NCI-H2107 treated with DMSO at 0.1 percent for 48 hours (cell line): ENCODE measurements at regions not wholly inside any gene's neighbourhood (a gene's known extent, or its start where the extent isn't known, plus 50 kb on each side); places are given as distances from the start of the nearest gene placed in this dataset.

ENCODE experiments used
- DNase-seq: peaks from one replicate; lab custom pipeline; 2025; ENCODE audit not compliant: unreplicated experiment; lab: John Stamatoyannopoulos, UW

DNA sequence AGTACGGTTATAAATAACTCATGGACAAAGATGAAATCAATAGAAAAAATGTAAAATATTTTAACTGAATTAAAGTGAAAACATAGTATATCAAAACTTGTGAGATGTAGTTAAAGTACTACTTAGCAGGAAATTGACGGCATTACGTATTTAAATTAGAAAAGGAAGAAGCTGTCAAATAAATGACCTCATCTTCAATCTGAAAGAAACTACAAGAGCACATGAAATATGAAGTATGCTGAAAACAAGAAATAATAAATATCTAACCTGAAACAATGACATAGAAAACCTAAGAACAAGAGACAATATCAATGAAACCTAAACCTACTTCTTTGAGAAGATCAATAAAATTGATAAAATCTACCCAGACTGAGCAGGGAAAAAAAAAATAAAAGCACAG is 122.2 kb upstream of the PDE4B start:
- no peak for DNase-seq

DNA sequence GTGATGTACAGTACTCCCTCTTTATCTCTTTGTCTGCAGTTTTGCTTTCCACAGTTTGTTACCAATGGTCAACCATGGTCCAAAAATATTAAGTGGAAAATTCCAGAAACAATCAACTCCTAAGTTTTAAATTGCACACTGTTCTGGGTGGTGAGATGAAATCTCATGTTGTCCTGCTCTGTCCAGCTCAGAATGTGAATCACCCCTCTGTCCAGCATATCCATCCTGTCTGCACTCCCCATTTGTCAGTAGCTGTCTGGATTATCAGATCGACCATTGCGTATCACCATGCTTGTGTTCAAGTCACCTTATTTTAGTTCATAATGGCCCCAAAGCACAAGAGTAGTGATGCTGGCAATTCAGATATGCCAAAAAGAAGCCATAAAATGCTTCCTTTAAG is 118.2 kb upstream of the PDE4B start:
- no peak for DNase-seq

DNA sequence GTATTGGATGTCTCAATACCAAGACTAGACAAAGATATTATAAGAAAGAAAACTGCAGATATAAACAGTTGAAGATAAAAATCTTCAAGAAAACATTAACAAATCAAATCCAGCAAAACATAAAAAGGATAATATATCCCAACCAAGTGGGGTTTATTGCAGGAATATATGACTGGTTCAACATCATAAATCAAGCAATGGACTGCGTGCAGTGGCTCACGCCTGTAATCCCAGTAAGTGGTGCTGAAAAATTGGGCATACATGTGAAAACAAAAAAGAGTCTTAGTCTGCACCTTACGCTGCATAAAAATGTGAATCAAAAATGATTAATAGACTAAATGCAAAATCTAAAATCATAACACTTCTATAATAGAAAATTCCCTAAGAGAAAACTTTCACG is 112.9 kb upstream of the PDE4B start:
- no peak for DNase-seq

DNA sequence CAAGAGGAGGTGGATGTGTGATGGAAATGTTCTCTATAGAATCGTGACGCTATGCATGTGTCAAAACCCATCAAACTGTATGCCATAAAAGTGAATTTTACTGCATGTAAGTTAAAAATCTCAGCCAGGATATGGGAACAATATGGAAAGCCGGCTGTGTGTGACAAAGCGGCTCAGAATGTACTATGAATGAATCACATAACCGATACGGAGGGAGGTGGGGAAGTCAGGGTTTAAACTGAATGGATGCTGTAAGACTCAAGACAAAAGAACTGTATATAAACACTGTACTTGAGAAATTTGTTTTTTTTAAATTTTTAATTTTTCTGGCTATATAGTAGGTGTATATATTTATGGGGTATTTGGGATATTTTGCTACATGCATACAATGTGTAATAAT is 111.6 kb upstream of the PDE4B start:
- no peak for DNase-seq

DNA sequence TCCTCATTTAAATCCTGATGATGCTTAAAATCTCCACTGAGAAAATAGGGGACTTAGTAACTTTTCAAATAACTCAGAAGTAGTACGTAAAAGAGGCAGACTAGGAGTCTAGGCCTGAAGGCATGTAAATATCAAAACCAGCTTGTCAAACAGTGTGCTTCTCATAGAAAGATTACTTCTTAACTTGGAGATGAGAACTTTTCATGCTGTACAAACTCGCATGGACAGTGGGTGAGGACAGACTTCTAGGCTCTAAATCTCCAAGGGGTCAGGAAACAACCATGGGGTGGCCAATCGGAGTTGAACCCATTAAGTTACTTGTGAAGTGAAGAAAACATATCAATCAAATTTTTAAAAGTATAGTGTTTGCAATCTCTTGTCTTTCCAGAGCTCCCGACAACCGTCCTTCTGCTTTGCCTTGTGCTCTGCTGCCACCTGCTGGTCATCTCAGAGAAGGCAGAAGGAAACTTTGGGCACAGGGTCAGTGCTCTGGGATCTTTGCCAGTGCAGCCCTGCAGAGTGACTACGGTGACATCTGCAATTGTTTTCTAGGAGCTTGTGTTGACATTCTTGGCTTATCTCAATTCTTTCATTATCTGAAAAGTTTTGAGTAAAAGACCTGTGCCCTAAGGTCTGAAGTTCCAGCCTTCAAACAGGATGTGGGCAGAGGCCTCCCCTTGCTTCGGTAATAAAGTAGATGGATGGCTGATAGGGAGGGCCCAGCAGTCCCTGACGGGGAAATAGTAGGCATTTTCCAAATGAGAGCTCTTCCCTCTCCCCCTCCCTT is 105.1 kb upstream of the PDE4B start:
- peak; percentile 67 for DNase-seq

DNA sequence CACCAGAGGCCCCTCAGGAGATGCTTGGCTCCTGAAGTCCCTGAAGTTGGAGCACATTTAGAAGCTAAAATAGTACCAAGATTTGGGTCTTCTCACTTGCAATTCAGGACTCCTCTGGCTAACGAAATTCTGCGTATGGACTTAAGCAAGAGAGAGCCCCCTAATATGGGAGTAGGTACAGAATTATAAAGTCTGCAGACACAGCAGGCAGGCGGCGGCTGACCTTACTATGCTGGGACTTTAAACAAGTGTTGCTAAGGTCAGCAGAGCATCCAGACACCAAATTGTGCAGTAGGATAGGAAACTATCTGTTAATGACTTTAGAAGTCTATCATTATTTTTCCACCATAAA is 104.5 kb upstream of the PDE4B start:
- no peak for DNase-seq

DNA sequence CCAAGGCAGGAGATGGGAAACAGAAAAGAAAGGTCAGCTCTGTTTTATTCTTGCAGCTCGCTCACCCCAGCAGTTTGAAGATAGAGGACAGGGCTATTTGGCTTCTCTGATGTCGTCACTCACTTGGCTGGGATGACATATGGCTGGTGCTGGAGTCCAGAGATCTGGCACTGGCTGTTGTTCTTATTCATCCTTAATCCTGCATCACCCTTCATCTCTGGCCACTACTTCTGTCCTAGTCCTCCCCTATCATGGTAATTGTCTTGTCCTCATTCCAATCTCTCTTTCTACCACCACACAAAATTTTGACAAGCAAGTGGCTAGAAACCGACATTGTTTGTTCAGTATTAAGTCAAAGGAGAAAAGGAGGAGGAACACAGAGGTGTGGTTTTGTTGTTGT is 103.8 kb upstream of the PDE4B start:
- DNase-seq = no peak

DNA sequence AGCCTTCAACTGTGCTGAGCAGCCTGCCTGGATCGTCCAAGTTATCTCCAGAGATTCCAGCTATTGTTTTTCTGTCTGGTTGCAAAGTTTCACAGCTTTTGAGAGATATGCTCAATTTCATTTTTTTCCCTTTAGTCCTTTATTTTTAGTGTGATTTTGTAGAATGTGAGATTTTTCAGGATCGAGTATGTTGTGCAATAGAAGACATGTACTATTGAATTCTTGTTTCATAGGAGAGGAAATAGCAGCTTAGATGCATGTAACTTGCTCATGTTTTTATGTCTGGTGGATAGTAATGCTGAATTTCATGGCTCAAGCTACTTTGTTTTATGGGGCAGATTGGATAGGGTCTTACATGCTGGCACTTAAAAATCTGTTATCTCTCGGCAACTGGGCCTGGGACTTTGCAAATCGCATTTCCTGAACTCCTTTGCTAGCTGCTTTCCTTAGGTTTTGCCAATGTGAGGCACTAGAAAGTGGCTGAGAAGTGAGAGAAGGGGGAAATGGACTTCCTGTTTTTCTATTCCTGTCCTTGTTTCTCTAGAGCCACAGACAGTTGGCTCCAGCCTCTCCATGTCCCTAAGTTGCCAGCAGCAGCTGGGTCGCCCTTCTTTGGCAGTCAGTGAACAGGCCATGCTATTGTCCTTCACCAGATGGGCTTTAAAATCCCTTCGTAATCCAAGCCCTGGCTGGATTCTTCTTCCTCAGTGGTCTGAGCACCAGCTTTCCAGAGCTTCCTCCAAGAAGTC is 101.4 kb upstream of the PDE4B start:
- DNase-seq = no peak

DNA sequence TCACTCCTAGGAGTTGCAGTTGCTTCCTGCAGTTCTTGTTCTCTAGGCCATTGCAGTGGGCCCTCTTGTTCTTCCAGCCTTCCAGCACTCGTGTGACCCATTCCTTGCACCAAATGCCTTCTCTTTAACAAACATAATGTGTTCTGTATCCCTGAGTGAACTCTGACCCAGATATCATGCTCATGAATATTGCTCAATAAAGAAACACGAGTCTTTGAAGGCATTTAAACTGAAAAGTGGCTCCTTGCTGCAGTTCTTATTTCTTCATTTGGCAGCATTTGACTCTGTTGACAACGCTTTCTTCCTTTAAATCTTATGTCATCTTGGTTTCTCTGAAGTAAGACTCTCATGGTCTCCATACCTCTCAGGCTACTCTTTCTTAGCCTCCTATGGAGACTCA is 100.7 kb upstream of the PDE4B start:
- no peak for DNase-seq

DNA sequence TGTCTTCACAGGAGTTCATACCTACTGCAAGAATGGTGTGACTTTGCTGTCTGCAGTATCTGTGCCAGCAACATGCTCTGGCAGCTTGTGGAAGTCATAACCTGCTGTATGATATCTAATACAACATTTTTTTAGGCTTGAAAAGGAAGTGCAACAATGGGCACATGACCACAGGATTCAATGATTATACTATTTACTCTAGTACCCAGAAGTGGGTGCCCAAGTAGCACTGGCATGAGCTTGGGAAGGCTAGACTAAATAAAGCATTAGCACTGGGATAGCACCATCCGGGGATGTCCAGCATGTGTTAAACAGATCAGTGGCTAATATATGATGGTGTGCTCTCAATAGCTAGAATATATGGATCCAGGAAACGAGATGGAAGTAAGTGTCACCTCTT is 98.6 kb upstream of the PDE4B start:
- no peak for DNase-seq

DNA sequence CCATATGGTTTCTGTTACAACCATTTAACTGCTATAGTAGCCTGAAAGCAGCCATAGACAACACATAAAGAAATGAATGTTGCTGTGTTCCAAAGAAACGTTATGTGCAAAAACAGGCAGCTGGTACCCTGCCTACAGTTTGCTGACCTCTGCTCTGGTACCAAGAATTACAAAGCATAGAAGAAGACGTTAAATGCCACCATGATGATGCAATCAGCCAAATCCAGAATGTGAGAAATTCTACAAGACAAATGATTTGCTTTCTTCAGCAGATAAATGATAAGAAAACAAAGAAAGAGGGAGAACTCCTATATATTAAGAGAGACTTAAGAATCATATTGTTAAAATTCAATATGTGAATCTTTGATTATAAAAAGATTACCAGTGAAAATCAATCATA is 97.8 kb upstream of the PDE4B start:
- no peak for DNase-seq

DNA sequence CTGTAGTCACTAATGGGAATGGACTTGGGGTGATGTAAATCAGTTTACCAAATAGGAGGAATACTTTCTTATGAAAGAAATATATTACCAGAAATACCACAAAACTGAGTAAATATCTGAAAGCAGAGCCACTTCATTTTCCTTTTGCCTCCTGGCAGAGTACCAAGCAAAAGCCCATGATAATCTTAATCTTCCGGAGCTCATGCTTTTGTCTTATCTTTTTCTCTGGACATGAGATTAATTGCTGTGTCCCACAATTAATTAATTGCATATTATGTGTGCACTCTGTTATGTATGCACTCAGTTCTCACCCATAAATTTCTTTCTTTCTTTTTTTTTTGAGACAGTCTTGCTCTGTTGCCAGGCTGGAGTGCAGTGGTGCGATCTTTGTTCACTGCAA is 94.1 kb upstream of the PDE4B start:
- no peak for DNase-seq

DNA sequence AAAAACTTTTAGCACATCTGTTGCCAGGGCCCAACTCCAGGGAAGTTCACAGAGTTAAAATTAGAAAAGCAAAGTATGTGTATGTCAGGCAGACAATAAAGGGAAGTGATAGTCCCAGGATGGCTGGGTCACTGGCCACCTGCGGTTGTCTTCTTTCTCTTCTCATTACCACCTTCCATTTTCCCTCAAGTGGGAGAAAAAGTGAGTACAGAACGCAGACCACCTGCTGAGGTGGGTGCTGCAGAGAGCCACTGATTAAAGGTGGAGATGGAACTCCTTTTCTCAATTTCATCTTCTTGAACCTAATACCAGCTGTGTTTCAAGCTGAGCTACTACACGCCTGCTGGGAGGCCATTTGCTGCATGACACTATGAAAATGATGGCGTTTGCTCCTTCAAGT is 88.8 kb upstream of the PDE4B start:
- DNase-seq = no peak

DNA sequence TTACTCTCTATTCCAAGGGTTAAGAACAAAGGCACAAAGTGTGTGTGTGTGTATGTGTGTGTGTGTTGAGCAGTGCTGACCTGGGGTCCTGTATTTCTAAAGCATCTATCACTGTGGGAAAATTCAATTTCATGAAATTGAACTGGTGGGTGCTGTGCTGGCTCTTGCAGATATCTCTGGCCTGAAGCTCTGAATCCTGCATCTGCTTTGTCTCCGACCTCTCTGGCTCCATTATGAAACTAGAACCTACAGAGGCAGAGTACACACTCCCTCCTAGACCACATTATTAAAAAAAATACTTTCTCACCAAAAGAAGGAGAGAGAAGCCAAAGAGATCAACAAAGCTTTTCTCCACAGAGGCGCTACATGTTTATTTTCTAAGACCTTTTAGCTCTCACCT is 88.4 kb upstream of the PDE4B start:
- DNase-seq = no peak

DNA sequence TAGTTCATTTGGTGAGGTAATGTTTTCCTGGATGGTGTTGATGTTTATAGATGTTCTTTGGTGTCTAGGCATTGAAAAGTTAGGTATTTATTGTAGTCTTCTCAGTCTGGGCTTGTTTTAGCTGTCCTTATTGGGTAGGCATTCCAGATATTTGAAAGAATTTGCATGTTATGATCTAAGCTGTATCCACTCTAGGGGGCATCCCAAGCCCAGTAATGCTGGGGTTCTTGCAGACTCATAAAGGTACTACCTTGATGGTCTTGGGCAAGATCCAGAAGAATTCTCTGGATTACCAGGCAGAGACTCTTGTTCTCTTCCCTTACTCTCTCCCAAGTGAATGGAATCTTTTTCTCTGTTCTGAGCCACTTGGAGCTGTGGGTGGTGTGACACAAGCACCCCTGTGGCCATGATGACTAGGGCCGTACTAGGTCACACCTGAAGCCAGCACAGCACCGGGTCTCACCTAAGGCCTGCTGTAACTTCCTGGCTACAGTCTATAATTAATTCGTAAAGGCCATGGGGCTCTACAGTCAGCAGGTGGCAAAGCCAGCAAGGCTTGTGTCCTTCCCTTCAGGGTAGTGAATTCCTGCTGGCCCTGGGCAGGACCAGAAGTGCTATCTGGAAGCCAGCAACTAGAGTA is 74.8 kb upstream of the PDE4B start:
- no peak for DNase-seq

DNA sequence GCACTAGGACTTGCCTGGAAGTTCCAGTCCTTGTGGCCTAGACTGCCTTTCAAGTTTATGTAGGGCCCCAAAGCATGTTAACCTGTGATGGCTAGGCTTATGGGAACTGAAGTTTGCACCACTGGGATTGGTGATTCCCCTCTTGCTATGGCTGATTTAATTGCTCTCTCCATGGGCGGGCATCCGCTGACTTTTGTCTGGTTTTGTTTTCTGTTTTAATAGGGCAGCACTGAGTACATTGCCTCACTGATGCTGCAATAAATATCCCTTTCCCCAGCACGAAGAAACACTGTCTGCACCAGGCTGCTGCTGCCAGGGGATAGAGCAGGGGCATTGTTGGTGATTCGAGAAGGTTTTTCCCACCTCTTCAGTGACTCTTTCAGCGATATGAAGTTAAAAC is 73.3 kb upstream of the PDE4B start:
- no peak for DNase-seq

DNA sequence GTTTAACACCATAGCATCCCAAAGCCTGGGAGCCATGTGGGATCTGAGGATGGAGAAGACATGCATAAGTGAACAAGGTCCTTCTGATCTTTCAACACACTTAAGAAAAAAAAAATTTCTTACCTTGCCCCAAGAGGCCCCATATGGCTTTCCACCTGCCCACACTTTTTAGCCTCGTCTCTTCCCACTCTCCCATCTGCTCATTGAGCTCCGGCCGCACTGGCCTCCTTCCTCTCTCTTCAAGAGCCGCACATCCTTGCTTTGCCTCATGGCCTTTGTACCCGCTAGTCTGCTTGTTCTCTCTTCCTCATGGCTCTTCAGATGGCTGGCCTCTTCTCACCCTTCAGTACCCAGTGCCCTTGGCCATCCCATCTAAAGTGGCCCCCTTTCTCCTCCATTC is 70.2 kb upstream of the PDE4B start:
- no peak for DNase-seq

DNA sequence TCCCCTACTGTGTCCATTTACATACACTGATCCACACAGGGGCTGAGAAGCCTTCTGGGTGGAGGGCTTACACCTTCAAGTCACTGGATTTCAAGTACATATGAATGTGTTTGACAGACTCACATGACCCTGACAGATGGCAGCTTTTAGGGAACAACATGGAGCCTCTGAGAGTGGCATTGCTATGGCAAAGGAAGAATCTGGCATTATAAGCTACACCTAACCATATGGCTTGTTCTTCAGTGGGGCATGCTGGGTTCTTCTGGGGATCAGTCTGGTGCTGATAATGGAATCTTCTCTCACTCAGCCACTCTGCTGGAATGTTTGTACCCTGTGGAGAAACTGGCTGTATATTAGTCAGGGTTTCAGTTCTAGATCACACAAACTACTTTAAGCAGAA is 68.5 kb upstream of the PDE4B start:
- no peak for DNase-seq

DNA sequence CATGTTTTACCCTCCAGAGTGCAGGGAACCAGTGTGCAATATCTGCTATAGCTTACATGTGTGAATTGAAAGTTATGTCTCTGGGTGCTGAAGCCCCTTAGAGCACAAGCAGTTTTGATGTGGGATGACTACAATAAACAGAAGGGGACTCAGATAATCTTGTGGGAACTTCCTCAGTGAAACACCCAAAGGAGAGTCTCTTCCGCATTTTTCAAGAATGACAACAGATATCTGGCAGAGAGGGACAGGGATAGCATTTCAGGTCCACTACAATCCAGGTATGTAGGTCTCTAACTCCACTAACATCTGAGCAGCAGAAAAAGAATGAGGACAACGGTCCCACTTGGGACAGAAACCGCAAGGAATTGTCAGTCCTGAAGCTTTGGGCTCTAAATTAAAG is 67.6 kb upstream of the PDE4B start:
- no peak for DNase-seq

DNA sequence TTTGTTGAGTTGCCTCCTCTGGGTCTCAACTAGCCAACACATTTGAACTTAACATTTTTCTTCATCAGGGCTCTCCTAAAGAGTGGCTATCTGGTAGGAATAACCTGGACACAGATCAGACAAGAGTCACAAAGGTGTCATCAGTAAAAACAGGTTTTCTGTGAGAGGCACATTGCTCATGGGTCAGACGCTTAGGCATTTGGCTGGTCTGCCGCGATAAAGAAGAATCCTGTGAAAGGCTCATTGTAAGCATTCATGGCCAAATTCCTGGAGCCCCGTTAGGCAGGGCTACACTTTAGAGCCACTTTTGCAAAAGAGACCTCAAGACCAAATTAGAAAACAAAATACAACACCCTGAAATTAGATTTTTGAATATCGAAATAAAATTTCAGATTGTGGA is 64.2 kb upstream of the PDE4B start:
- DNase-seq = no peak

DNA sequence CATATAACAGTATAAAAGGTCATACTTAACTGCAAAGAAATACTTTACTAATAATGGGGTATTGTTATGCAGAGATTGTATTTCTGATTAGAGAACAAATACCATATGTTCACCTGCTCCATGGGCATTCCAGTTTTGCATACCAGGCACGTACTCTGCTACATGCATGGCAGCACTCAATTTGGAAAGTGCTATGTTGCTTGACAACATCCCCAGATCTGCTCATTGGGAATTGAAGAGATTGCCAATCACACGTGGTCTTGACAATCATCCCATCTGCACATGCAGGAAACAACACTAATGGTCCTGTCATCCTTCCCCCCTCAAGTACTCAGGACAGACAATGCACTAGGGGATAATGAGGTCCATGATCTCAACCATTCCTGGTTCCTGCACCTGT is 63.4 kb upstream of the PDE4B start:
- DNase-seq = no peak

DNA sequence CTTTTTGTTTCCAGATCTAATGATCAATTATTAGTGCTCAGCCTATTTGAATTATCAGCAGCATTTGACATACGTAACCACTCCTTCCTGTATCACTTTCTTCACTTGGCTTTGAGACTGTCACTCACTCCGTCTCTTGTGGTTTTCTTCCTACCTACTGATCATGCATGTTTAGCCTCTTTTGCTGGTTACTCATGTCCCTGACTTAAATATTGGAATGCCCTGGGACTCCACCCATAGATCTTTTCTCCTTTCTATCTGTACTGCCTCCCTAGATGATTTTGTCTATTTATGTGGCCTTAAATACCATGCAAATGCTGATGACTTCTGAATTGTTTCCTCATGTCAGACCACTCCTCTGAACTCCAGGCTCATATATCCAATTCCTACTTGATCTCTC is 57.7 kb upstream of the PDE4B start:
- DNase-seq = no peak
